Left kidney (tissue), 1 donor: ENCODE measurements at regions not wholly inside any gene's neighbourhood (a gene's known extent, or its start where the extent isn't known, plus 50 kb on each side); places are given as distances from the start of the nearest gene placed in this dataset.
"Not testable (repeated sequence)": the region's sequence is repeated elsewhere in the genome, so short reads cannot be mapped to it uniquely, and the experiment has no call there.

Source experiments
- DNase-seq: peaks from one replicate; pipeline ENCODE4 v3.0.0-alpha.2; 2013

DNA sequence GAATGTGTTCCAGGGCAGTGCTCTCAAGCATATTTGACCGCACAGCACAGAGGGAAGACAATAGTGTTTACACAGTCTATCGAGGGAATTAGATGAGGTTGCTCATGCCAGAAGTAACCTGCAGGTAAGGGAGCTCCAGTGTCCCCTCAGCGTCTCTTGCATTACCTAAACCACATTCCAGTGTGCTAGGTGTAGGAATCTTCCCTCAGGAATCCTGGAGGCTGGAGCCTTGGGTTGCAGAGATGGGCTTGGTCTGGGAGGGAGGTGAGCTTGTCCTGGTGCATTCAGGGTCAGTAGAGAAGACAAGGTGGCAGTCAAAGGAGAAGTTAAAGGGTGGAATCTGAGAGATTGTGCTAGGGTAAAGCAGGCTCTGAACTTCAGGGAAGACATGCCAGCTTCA is 56.3 kb downstream of the SOX14 start:
- DNase-seq, result no peak

DNA sequence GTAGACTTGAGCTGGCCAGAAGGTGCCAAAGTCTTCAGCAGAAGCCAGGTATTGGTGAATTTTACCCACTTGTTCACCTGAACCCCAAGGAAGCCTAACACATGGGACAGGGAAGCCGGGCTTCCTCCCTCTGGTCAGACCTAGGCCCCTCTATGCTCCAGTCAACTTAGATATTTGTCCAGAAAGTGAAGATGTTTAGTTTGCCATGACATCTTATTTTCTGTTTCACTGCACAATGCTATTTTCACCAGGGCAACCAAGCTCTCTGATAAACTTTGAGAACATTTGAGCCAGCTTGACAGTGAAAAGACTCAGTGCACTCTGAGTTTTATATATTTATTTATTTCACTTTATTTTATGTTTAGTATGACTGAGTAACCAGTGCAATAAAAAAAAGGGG is 71.0 kb downstream of the SOX14 start:
- peak; percentile 19 for DNase-seq

DNA sequence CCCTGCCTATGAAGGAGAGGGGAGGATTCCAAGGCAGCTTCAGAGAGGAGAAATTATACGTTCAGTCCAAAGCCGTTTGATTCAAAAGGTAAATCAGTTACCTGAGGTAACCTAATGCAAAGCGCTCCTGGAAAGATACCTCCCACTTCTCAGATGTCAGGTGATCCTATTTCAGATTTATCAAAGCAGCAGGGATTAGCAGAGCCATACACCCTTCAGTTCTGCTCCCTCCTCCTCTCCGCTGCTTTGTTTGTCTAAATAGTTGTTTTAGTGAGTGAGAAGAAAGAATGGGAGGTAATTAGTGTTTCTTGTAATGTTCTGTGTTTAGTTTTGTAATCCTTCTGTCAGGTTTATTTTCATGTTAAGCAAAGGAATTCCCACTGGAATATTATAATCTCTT is 81.1 kb downstream of the SOX14 start:
- no peak for DNase-seq

DNA sequence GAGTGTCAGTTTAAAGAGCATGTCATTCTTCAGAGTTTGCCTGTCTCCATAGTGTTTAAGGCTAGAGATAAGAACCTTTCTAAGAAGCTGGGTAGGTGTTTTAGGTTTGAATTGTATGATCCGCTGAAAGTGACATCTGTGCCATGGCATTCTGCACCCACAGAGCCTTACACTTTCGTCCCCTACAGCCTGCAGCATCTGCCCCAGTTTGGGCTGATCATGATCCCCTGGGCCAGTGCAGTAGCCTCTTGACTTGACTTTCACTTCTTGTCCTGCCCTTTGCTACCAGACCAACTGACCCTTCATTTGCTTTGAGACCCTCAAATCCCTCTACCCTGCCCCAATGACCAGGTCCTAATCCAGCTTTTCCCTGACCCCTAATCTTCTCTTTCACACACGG is 81.6 kb downstream of the SOX14 start:
- no peak for DNase-seq

DNA sequence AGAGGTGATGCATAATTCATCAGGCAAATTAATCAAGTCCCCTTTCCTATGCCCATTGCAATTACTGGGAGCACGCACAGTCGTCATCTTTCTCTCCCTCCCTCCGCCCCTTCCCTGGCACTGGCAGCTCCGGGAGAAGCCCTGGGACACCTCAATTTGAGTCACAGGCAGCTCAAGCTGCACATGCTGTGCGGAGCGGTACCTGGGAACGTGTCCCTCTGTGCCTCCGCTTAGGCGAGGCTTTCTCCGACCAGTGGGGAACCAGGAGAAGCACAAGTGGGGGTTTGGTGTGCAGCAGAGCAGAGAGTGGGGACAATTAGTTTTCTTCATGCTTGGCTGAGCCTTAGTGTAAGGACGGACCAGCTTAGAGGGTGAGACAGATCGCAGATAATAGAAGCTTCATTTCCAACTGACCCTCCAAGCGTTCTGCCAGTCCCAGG is 88.3 kb downstream of the SOX14 start:
- DNase-seq, result no peak

DNA sequence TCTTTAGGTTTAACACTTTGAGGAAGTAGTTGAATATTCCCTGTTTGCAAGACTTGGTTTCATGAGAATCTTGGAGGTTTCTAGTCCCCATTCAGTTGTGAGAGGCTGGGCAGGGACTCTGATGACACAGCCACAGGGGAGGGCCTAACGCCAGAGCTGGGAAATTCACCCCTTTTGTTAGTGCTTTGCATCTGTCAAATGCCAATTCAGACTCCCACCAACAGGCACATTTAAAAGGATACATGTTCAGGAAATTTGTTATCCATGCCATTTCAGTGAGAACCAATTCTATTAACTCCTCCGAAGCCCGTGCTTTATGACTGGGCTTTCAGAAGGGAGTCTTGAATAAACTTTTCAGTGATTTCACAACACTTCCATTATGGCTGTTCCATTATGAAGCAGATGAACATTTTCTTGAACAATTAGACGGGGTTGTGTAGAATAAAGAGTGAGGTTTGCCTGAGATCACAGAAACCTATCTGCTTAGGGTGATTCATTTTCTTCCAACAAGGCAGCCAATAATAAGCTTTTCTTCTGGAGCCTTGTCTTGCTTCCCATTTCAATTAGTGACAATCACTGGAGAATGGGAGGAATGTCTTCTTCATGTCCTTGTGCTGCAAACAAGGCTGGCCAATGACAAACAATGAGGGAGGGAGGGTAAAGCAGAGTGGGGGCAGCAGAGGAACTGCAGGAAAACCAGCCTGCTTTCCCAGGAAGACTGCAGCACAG is 90.6 kb downstream of the SOX14 start:
- no peak for DNase-seq

DNA sequence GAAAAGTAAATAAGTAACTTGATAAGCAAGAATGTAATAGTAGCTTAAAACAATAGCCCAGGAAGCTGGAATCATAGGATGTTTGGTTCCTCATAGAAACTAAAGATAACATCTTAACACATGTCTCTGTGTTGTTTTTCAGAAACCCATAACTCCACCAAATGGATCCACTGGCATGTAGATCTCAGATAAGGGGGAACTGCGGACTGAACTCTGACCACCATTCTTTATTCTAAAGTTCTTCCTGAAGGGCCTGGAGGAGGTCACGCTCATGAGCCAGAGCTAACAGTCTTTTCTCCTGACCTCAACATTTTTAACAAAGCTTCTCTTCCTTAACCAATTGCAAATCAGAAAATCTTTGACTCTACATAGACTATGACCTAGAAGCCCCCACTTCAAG is 101.9 kb downstream of the SOX14 start:
- no peak for DNase-seq

DNA sequence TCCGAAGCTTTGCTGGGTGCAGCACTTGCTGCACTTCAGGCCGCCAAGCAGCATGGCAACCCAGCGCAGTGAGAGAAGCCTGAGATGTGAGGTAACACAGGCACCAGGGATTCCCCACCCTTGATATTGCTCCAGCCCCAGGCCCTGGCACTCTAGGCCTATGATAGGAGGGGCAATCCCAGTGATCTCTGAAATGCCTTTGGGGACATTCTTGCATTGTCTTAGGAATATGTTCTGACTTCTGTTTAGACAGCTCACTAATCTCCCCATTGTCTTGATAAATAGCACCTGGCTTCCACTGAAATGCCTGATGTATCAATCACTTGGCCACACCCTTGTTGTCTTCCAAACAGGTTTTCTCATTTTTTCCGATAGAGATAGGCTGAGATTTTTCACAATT is 102.8 kb downstream of the SOX14 start:
- no peak for DNase-seq

DNA sequence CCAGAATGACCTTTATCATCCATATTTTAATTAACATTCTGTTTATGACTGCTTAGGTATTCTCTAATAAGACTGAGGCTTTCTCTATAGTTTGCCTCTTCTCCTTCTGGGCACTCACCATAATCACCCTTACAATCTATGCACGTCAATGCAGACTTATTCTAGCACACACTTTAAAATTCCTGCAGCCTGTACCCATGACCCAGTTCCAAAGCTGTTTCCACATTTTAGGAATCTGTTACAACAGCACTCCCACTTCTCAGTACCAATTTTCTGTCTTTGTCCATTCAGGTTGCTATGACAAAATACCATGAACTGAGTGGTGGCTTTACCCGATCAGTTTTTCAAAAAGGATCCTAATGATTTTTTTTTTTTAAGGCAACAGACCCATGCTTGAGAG is 103.5 kb downstream of the SOX14 start:
- DNase-seq, result no peak

DNA sequence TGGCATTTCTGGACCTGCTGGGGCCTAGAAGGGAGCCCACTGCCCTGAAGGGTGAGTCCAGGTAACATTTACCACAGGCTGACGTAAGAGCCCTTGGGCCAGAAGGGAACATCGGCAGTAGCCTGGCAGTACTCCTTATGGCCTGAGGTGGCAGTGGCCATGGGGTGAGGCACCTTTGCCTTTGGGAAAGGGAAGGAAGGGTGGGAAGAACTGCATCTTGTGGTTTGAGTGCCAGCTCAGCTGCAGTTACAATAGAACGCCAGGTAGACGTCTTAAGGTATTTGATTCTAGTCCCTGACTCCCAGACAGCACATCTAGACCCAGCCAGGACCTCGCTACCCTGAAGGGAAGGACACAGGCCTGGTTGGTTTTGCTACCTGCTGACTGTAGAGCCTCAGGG is 104.9 kb downstream of the SOX14 start:
- DNase-seq, result no peak

DNA sequence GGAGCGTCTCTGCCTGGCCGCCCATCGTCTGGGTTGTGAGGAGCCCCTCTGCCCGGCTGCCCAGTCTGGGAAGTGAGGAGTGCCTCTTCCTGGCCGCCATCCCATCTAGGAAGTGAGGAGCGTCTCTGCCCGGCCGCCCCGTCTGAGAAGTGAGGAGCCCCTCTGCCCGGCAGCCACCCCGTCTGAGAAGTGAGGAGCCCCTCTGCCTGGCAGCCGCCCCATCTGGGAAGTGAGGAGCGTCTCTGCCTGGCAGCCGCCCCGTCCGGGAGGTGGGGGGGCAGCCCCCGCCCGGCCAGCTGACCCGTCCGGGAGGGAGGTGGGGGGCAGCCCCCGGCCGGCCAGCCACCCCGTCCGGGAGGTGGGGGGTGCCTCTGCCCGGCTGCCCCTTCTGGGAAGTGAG is 108.5 kb downstream of the SOX14 start:
- not testable (repeated sequence) for DNase-seq

DNA sequence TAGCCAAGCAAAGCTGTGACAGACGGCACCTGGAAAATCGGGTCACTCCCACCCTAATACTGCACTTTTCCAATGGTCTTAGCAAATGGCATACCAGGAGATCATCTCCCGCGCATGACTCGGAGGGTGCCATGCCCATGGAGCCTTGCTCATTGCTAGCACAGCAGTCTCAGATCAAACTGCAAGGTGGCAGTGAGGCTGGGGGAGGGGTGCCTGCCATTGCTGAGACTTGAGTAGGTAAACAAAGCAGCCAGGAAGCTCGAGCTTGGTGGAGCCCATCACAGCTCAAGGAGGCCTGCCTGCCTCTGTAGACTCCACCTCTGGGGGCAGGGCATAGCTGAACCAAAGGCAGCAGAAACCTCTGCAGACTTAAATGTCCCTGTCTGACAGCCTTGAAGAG is 113.1 kb upstream of the CLDN18 start:
- not testable (repeated sequence) for DNase-seq

DNA sequence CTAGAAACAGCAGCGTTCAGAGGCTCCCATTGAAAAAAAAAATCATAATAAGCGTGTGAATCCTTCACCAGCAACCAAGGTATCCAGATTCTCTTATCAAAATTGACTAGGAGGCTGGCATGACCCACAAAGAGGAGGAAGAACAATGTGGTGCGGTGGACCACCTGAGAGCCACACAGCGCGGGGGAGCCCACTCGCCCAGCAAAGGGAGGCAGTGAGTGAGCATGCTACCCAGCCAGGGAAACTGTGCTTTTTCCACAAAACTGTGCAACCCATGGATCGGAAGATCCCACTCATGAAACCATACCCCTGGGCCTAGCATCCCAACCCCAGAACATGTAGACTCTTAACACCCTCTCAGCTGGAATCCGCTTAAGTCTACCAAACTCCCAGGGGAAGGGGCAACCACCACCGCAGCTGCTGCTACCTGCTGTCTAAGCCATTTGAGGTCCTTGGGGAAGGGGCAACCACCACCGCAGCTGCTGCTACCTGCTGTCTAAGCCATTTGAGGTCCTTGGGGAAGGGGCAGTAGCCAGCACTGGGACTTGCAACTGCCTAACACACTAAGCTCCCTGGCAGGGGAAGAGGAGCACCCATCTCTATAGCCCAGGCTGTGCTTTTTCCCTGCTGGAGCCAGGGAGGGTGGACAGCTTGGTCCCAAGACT is 102.8 kb upstream of the CLDN18 start:
- DNase-seq, result no peak

DNA sequence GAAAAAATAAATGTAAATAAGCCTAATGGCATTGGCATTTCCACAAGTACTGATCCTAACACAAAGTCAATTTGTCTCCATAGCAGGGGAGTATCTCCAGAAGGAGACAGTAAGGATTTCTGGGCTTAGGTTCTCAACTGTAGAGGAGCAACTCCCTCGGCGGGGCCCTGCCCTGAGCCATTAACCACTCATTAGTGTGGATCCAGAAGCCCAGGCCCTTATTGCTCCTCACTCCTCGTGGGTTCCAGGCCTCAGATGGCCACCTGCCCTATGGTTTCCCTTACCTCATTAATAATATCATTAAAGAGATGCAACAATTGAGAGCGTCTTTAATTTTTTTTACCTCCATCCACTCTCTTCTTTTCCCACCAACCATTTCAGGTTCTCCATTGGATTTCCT is 85.3 kb upstream of the CLDN18 start:
- DNase-seq, result no peak

DNA sequence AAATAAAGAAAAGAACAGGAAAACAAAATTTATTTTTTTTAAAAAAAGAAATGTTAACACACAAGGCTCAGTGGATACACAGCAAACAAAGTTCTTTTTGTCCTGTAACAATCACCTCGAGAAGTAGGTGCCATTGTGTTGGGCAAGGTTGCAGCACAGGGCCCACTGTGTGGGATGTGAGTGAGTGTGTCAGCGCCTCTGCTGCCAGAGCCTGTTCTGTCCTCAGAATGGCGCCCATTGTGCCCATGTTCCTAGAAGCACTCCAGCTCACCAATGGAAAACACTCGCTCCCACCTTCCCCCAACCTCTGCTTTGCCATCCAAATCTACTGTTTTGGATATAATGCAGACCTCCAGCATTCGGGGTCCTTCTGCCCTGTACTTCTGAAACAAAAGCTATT is 84.9 kb upstream of the CLDN18 start:
- DNase-seq, result no peak

DNA sequence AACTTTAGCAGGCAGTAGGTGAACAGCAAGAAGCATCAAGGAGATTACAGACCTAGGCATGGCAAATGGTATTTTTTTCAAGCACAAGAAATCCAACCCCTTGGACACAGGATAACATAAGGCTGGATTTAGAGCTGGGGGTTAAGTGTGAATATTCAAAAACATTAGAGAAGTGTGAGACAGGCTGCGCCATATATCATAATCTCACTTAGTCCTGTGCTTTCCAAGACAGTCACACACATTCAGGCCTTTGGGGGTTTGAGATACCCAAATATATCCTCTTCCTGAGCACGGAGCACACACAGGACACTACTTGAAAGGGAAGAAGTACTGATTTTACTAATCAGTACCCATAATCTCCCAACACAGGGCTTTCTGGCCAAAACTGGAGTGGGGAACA is 83.0 kb upstream of the CLDN18 start:
- no peak for DNase-seq

DNA sequence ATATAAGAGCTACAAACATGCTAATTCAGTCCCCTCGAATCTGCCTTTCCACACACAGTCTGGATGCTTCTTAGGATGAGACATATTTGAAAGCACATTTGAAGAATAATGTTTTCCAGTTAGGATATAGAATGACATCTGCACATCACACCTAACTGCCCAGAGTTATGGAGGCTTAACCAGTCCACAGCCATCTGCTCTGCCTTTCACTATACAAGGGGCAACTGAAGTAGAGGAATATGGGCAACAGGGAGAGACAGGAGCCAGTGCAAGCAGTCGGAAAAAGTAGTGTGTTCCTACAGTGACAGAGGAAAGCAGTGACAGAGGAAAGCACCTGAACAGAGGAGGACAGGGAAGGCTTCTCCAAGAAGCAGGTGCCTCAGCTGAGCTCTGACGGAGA is 79.0 kb upstream of the CLDN18 start:
- DNase-seq, result no peak

DNA sequence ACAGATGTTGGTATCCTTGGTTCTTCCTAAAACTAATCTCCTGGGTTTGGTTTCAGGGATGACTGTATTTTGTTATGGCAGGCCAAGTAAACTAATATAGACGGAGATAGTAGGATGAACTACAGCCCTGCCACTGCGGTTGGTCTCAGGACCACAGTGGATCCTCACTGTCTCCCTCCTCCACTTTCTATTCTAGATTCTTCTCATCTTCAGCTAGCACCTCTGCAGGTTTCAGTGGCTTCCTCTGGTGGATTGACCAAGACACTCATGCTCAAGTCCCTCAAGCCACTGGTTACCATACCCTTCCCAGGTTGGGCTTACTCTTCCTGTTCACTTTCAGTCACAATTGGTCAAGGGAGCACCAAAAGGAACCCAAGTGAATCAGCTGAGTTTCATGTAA is 71.1 kb upstream of the CLDN18 start:
- no peak for DNase-seq

DNA sequence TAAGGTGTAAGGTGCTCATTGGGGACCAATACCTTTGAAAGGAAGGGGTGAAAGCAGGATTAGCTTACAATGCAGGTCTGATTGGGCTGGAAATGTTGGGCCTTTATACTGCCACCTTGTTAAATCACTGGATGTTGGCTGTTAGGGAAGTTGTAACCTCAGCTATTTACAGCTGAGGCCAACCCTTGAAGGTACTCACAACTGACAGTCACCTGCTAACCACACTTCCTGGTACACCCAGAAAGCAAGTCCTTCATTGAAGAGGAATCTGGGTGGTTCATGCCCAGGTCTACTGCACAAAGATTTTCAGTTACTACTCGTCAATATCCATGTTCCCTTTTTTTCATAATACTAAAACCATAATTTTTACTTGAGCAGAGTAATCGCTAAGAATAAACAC is 65.4 kb upstream of the CLDN18 start:
- no peak for DNase-seq

DNA sequence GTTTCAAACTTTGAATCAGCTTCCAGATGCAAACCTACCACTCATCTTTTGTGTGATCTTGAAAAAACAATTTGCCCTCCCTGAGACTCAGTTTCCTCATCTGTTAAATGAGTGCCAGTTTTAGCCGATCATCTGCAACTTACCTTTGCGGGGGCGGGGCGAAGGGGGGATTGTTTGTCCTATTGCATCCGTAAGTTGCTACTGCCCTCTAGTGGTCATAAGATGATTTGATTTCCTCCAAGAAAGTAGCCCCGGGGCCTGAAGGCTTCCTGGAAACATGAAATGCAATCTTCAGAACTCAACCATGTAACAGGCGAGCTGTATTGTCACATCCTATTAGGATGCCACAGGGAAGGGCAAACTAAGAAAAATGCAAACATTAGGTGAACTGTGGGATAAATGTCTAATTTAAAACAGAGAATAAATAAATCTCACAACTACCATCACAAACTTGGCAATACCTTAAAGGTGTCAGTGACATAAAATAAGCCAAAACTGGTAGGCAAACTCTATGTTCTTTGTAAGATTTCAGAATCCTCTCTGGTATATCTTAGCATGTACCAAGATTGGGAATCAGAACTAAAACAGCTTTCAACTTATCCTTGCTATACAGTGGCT is 63.5 kb upstream of the CLDN18 start:
- peak; percentile 60 for DNase-seq

DNA sequence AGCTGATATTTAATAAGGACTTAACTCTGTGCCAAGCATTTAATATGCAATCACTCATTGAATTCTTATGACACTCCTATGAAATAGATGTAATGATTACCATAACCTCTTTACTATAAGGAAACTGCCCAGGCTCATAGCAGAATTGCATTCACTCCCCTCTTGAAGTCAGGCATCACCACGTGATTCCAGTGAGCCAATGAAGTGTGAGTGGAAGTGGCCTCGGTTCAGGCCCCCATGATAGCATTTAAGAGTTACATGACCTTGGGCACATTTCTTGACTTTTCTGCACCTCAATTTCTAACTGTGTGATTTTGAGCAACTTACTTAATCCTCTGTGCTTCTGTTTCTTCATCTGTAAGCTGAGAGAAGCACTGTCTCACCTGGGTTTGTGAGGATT is 62.8 kb upstream of the CLDN18 start:
- DNase-seq, result no peak

DNA sequence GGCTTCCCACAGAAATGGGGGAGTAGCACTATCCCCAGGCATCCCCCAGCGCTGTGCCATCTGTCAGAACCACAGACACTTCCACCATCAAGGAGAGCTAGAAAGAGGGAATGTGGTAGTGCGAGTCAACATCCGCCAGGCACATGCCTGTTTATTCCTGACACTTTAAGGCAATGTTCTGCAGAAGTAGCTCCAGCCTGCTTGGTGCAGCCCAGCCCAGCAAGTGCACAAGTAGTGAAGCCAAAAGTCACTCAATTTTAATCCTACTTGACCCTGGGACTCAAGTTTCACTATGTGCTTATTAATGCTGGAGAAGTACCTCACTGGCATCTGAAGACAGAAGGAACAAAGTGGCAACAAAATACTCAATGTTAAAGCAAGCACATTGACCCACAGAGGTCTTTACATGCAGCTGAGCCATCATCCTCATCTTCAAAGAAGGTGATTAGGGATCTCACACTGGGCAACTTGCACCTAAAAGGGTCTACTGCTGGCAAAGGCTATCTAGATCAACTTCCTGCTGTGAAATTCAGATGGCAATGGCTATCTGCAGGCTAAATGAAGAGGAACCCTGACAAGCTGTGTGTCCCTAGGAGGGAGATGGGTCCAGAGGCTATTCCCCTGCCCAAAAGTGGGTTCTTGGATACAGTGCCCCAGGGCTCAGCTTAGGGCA is 61.4 kb upstream of the CLDN18 start:
- DNase-seq, result no peak

DNA sequence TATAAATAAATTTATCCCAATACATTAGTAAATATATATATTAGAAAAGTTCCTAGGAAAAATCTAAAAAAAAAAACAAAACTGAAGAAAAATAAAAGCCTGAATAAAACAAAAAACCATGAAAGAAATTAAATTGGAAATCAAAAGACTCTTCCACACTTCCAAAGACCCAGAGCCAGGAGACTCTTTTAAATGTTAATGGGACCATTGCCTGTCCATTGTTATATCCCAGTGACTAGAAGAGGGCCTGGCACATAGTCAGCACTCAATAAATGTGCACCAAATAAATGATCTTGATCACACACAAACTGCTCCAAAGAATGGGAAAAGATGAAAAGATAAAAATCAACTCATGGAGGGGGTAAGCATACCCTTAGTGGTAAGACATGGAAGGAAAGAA is 51.3 kb upstream of the CLDN18 start:
- no peak for DNase-seq
